HG03039 (cell line): ENCODE measurements at regions not wholly inside any gene's neighbourhood (a gene's known extent, or its start where the extent isn't known, plus 50 kb on each side); places are given as distances from the start of the nearest gene placed in this dataset.

ENCODE experiments used
- ATAC-seq: cut with Tn5 transposase; IDR thresholded peaks from one replicate; pipeline ENCODE4 v1.9.1; 2021; ENCODE audit warnings: mild to moderate bottlenecking, moderate library complexity; ENCODE audit not compliant: unreplicated experiment

DNA sequence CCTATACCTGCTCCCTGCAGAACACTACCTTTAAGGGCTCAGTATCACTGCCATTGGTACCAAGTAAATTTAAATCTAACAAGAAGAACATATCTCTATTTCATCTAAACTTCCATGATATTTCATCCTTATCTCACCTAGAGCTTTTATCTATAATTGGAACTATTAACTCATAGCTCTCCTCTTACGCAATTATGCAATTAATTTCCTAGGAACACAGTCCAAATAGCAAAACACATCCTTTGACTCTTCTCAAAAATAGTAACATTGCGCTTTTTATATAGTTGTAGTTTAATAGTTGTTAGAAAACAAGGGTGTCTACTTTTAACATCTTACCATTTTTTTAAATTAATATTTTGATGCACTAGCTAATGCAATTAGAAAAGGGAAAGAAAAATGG, 986.8 kb upstream of the SLC35B3 start:
- ATAC-seq: no peak

GRCh38 chr6:9420316-9421015, 985.1 kb upstream of the SLC35B3 start:
- ATAC-seq: no peak

DNA sequence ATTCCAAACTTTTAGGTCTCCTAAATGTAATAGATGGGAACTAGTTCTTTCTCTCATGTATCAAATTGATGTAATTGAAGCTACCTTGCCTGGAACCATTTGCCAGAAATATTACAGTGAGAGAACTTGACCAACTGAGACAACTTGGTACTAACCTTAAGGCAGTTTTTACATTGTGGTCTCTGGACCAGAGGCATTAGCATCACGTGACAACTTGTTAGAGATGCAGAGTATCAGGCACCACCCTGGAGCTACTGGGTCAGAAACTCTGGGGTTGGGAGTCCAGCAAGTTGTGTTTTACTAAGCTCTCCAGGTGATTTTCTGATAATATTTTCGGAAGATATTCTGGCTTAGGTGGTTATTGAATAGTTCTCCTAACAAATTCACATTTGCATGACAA, 982.1 kb upstream of the SLC35B3 start:
- ATAC-seq: no peak

DNA sequence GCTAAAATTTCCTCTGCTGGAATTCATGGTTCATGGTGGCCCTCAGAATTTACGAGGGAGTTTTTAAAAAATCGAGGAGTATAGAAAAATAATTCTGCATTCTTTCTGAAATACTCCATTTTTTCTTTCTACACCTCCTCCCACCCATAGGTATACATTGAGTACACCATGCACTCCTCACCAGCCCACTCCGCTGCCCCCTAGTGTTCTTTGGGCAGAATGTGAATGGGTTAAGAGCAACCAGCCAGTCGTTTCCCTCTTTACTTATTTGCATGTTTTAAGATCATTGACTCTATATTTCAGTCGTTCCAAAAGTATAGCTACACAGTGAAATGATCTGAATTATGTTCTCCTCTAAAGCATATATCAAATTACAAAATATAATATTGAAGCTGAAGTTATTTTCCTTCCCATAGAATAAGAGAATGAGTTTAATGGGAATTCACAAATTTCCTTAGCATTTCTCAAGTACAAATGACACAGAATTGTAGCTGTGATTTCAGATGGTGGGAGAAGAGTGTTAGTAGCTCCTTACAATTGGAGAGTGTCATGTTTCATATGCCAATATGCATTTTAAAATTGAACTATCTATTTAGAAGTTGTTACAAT, 977.7 kb upstream of the SLC35B3 start:
- ATAC-seq: peak; percentile 82

DNA sequence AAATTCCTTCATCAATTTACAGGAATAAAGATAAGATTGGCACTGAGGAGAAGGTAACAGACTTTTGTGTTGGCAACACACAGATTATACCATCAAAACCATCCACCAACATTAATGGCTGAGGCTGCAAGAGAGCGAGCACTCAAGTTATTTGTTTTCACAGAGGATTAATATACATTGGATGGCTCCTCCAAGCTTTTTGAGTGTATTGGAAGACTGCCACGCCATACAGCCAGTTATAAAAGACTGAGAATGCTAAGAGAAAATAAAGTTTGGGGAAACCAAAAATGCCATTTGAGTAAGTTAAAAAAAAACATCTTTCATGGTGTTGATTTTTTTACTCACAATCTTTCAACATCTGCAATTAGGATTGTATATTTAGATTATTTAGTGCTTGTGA, 973.8 kb upstream of the SLC35B3 start:
- ATAC-seq: no peak

DNA sequence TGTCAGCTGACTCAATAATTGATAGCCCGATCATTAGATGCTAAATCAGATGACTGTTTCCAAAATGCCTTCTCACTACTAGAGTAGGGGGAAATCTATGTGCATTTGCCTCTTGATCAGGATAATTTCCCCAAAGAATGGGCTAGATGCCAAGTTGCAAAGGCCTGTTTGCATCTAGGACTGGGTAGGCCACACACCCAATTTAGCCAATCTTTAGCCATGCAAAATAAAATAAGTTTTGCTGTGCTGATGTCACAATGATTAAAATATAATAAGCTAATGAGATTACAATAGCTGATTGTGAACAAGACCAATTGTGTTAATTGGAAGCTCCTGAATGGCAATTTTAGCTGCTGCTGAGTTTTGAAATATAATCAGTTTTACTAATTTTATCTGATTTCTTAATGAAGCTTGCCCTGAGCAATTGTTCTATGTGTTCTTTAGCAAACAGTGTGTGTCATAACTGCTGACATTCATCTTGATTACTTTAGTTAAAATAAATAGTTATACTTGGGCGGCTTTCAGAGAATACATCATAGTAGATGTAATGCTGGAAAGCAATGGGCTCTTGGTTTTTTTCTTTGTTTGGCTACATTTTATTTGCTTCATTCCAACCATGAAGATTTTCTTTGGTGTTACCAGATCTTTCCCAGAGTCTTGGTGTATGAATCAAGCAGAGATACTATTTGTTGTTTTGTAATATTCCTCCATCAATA, 973.2 kb upstream of the SLC35B3 start:
- ATAC-seq: no peak

GRCh38 chr6:9405825-9406224, 970.5 kb upstream of the SLC35B3 start:
- ATAC-seq: no peak

GRCh38 chr6:9405369-9405768, 970.0 kb upstream of the SLC35B3 start:
- no peak for ATAC-seq

GRCh38 chr6:9404351-9405146, 969.2 kb upstream of the SLC35B3 start:
- ATAC-seq: no peak

DNA sequence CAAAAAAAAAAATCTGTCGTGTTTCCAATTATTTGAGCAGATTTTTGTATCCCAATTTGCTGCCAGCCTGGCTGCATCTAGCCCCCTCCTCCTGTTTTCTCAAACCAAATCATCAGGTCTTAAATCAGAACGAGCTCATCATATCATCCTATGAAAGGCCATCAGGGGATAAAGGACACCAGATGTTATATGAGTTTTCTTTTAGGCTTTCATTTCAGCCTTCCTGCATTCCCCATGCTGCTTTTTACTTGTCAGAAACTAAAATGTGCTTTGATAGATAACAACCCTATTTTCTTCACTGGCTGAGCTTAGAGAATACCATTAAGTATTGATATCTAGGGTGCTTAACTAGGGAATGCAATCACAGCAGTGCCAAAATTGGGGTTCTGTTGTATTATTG, 968.4 kb upstream of the SLC35B3 start:
- no peak for ATAC-seq

- ATAC-seq: no peak
Observed at GRCh38 chr6:9401960-9402359, 966.6 kb upstream of the SLC35B3 start.

DNA sequence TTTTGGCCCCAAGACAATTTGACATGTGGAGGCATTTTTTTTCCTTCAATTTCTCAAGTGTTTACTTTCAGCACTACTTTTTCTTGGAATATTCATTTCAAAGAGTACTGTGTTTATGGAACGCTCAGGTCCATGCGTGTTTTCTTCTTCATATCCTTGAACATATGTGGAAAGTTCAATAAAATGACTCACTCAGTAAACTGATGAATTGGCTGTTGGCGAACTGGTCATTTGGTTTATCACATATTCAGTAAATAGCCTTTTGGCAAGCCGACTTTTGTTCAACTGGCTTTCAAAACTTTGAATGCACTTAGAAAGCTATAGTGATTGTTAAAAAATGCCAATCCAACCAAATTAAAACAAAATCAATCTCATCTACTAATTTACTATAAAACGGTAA, 964.6 kb upstream of the SLC35B3 start:
- ATAC-seq: no peak

- ATAC-seq: no peak
Observed at GRCh38 chr6:9398767-9399373, 963.5 kb upstream of the SLC35B3 start.

- no peak for ATAC-seq
Observed at GRCh38 chr6:9398071-9398766, 962.9 kb upstream of the SLC35B3 start.

- ATAC-seq: no peak
Observed at GRCh38 chr6:9388596-9388995, 953.3 kb upstream of the SLC35B3 start.

DNA sequence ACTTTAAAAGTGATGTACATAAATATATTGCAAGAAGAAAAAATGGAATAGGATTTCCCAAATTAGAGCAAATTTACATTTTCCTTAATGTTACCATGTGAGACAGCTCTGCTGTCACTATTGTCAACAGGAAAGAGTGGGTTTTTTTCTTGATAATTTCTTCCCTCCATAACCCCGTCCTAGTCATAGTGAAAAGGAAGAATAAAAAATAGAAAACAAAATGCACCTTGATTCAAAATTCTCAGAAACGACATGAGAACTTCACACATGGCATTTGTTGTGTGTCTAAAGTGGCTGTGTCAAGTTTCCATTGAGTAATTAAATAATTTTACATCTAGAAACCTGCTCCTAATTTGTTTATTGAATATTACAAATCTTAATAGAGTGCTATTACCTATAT, 945.2 kb upstream of the SLC35B3 start:
- no peak for ATAC-seq

- no peak for ATAC-seq
Observed at GRCh38 chr6:9373308-9373707, 938.0 kb upstream of the SLC35B3 start.

- ATAC-seq: no peak
Observed at GRCh38 chr6:9370480-9370879, 935.1 kb upstream of the SLC35B3 start.

DNA sequence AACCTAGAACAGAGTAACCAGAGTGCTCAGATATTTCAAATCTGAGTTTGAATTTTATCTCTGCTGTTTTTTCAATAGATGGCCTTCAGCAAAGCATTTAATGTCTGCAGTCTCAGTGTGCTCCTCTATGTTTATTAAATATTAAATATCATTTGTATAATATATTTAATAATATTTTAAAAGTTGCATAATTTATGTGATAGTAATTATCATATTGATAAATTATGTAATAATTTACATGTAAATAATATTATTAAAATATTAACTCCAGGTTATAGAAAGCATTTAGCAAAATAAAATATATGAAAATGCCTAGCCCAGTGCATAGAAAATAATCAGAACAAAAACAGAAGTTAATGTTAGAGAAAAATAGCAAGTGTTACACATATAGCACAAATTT, 930.0 kb upstream of the SLC35B3 start:
- ATAC-seq: no peak

- ATAC-seq: no peak
Observed at GRCh38 chr6:9361749-9362148, 926.4 kb upstream of the SLC35B3 start.
